ENCODE measurements at regions not wholly inside any gene's neighbourhood (a gene's known extent, or its start where the extent isn't known, plus 50 kb on each side); places are given as distances from the start of the nearest gene placed in this dataset.

- H3K27me3 ChIP-seq: no peaks in the 10 kb centered on the region
- intact Hi-C loops (cut with DNase I): no loop called here
- H3K36me3 ChIP-seq (replicated peaks in 1 of 2): no peaks in the 10 kb centered on the region
- no peaks in the 10 kb centered on the region for H3K4me1 ChIP-seq (replicated peaks in 1 of 2)
- TF ChIP-seq POLR2A (IDR thresholded peaks at IDR 0.05): no peak
- no peaks in the 10 kb centered on the region for H3K9me3 ChIP-seq (replicated peaks in 1 of 3)
- H3K4me3 ChIP-seq: no peak overlapping the region
- 71 to 85% (median 79%) methylated on average over 3 of the region's 3 CpGs for WGBS, 4 donors
- H3K27ac ChIP-seq: no peak overlapping the region
- DNase-seq: no peak
Observed at GRCh38 chr3:178475062-178475461, 61.2 kb upstream of the KCNMB2 start.

- intact Hi-C loops (cut with DNase I): no loop called here
- Histone ChIP-seq H3K9me3 (replicated peaks in 1 of 3) (no peaks in the 10 kb centered on the region), H3K4me3 (no peak overlapping the region), H3K4me1 (replicated peaks in 1 of 2) (no peaks in the 10 kb centered on the region), H3K36me3 (replicated peaks in 1 of 2) (no peaks in the 10 kb centered on the region), H3K27ac (no peak overlapping the region), H3K27me3 (no peaks in the 10 kb centered on the region)
- no peak for DNase-seq
- WGBS, 4 donors: 79 to 86% (median 81%) methylated on average over 2 of the region's 2 CpGs
- TF ChIP-seq CTCF (IDR thresholded peaks at IDR 0.05): no peak
Observed at GRCh38 chr3:178476886-178477285, 59.4 kb upstream of the KCNMB2 start.

- no peaks in the 10 kb centered on the region for H3K36me3 ChIP-seq (replicated peaks in 1 of 2)
- intact Hi-C loops (cut with DNase I): no loop called here
- H3K27me3 ChIP-seq: no peaks in the 10 kb centered on the region
- TF ChIP-seq POLR2A (IDR thresholded peaks at IDR 0.05) (no peak), CTCF (IDR thresholded peaks at IDR 0.05) (no peak)
- H3K4me1 ChIP-seq (replicated peaks in 1 of 2): no peaks in the 10 kb centered on the region
- DNase-seq: no peak
- WGBS, 4 donors: 17 to 33% (median 24%) methylated on average over 1 of the region's 1 CpG
- no peak overlapping the region for H3K4me3 ChIP-seq
- H3K9me3 ChIP-seq (replicated peaks in 1 of 3): no peaks in the 10 kb centered on the region
- H3K27ac ChIP-seq: no peak overlapping the region
Observed at GRCh38 chr3:178479446-178479845, 56.8 kb upstream of the KCNMB2 start.

- Histone ChIP-seq H3K36me3 (replicated peaks in 1 of 2) (no peaks in the 10 kb centered on the region), H3K9me3 (replicated peaks in 1 of 3) (no peaks in the 10 kb centered on the region), H3K27me3 (no peaks in the 10 kb centered on the region), H3K4me1 (replicated peaks in 1 of 2) (no peaks in the 10 kb centered on the region), H3K27ac (no peak overlapping the region), H3K4me3 (no peak overlapping the region)
- intact Hi-C loops (cut with DNase I): no loop called here
- TF ChIP-seq CTCF (IDR thresholded peaks at IDR 0.05) (no peak), POLR2A (IDR thresholded peaks at IDR 0.05) (no peak)
- DNase-seq: no peak
- 53 to 66% (median 61%) methylated on average over 2 to 4 of the region's 4 CpGs for WGBS, 4 donors
Observed at GRCh38 chr3:178479860-178480259, 56.4 kb upstream of the KCNMB2 start.

- TF ChIP-seq CTCF (IDR thresholded peaks at IDR 0.05) (no peak), POLR2A (IDR thresholded peaks at IDR 0.05) (no peak)
- H3K4me3 ChIP-seq: no peak overlapping the region
- no peaks in the 10 kb centered on the region for H3K36me3 ChIP-seq (replicated peaks in 1 of 2)
- no peak for DNase-seq
- H3K4me1 ChIP-seq (replicated peaks in 1 of 2): no peaks in the 10 kb centered on the region
- intact Hi-C loops (cut with DNase I): no loop called here
- H3K27me3 ChIP-seq: no peaks in the 10 kb centered on the region
- H3K27ac ChIP-seq: no peak overlapping the region
- 79 to 93% (median 86%) methylated on average over 5 of the region's 5 CpGs for WGBS, 4 donors
- no peaks in the 10 kb centered on the region for H3K9me3 ChIP-seq (replicated peaks in 1 of 3)
Observed at GRCh38 chr3:178480274-178480673, 56.0 kb upstream of the KCNMB2 start.

All from adrenal gland (tissue), 9 donors.